ENCODE measurements at regions not wholly inside any gene's neighbourhood (a gene's known extent, or its start where the extent isn't known, plus 50 kb on each side); places are given as distances from the start of the nearest gene placed in this dataset.
A peak's percentile ranks its signal among the peaks of the same experiment; 100 is the strongest.

- H3K4me1 Mint-ChIP-seq, result peaks cover 29% of the 10 kb centered on the region
- no peaks in the 10 kb centered on the region for H3K9me3 Mint-ChIP-seq
- no peak overlapping the region for H3K4me3 ChIP-seq
- no peaks in the 10 kb centered on the region for H4K20me1 ChIP-seq (ENCODE audit: low read depth)
- TF ChIP-seq EZH2phosphoT487 (IDR thresholded peaks at IDR 0.05), result no peak
- no peak for TF ChIP-seq CTCF (IDR thresholded peaks at IDR 0.05)
- no peak for TF ChIP-seq EZH2 (IDR thresholded peaks at IDR 0.05)
- H3K27ac Mint-ChIP-seq, result no peak overlapping the region
- no peaks in the 10 kb centered on the region for H3K9me3 ChIP-seq (ENCODE audit: low read depth)
- H3K27me3 ChIP-seq, result no peaks in the 10 kb centered on the region
- H3F3A ChIP-seq (ENCODE audit: low read depth), result peaks cover 3% of the 10 kb centered on the region
- no peaks in the 10 kb centered on the region for H3K36me3 Mint-ChIP-seq
- H3K36me3 ChIP-seq, result no peaks in the 10 kb centered on the region
- H3K79me2 ChIP-seq (ENCODE audit: low read depth), result no peaks in the 10 kb centered on the region
- no peak overlapping the region for H2AFZ ChIP-seq (replicated peaks)
- peaks cover 6% of the 10 kb centered on the region for H3K4me1 ChIP-seq
- no peak overlapping the region for H3K9ac ChIP-seq
- H3K4me2 ChIP-seq, result no peak overlapping the region
- H3K27me3 Mint-ChIP-seq (ENCODE audit: insufficient read depth, low read depth), result peaks cover 11% of the 10 kb centered on the region
- H3K27ac ChIP-seq, result no peak overlapping the region
- DNase-seq (ENCODE audit: low spot score), result no peak
- no peak overlapping the region for H3K4me3 Mint-ChIP-seq
These were observed 501.3 kb downstream of the BUD13 start for GRCh38 chr11:116271479-116271878.

GRCh38 chr11:116267146-116267545 is 505.6 kb downstream of the BUD13 start:
- Histone ChIP-seq H3K4me2 (no peak overlapping the region), H3K27me3 (no peaks in the 10 kb centered on the region), H3K9me3 (ENCODE audit: low read depth) (no peaks in the 10 kb centered on the region), H3K4me1 (peaks cover 26% of the 10 kb centered on the region), H4K20me1 (ENCODE audit: low read depth) (no peaks in the 10 kb centered on the region), H3K36me3 (no peaks in the 10 kb centered on the region), H3K4me3 (no peak overlapping the region), H3K27ac (no peak overlapping the region), H3F3A (ENCODE audit: low read depth) (peaks cover 17% of the 10 kb centered on the region), H3K79me2 (ENCODE audit: low read depth) (no peaks in the 10 kb centered on the region), H2AFZ (replicated peaks) (no peak overlapping the region), H3K9ac (no peak overlapping the region)
- Mint-ChIP-seq H3K27ac (no peak overlapping the region), H3K36me3 (no peaks in the 10 kb centered on the region), H3K4me1 (peaks cover 42% of the 10 kb centered on the region), H3K27me3 (ENCODE audit: insufficient read depth, low read depth) (peaks cover 15% of the 10 kb centered on the region), H3K9me3 (no peaks in the 10 kb centered on the region), H3K4me3 (no peak overlapping the region)
- TF ChIP-seq CTCF (IDR thresholded peaks at IDR 0.05), result no peak
- TF ChIP-seq EZH2 (IDR thresholded peaks at IDR 0.05), result no peak
- TF ChIP-seq EZH2phosphoT487 (IDR thresholded peaks at IDR 0.05), result no peak
- DNase-seq (ENCODE audit: low spot score), result no peak

GRCh38 chr11:116263770-116264169 is 509.0 kb downstream of the BUD13 start:
- H3K79me2 ChIP-seq (ENCODE audit: low read depth), result no peaks in the 10 kb centered on the region
- no peak overlapping the region for H2AFZ ChIP-seq (replicated peaks)
- no peak overlapping the region for H3K9ac ChIP-seq
- no peaks in the 10 kb centered on the region for H3K36me3 ChIP-seq
- no peaks in the 10 kb centered on the region for H3K27me3 ChIP-seq
- peak overlapping the region; percentile 61 for H3K4me2 ChIP-seq
- Mint-ChIP-seq H3K9me3 (no peaks in the 10 kb centered on the region), H3K27me3 (ENCODE audit: insufficient read depth, low read depth) (peaks cover 12% of the 10 kb centered on the region), H3K4me3 (peak overlapping the region; percentile 20), H3K27ac (peak overlapping the region; percentile 93), H3K4me1 (peaks cover 52% of the 10 kb centered on the region), H3K36me3 (no peaks in the 10 kb centered on the region)
- no peak for DNase-seq (ENCODE audit: low spot score)
- no peak for TF ChIP-seq EZH2phosphoT487 (IDR thresholded peaks at IDR 0.05)
- TF ChIP-seq CTCF (IDR thresholded peaks at IDR 0.05), result no peak
- no peak for TF ChIP-seq EZH2 (IDR thresholded peaks at IDR 0.05)
- peaks cover 17% of the 10 kb centered on the region for H3F3A ChIP-seq (ENCODE audit: low read depth)
- H3K4me3 ChIP-seq, result no peak overlapping the region
- no peaks in the 10 kb centered on the region for H4K20me1 ChIP-seq (ENCODE audit: low read depth)
- H3K9me3 ChIP-seq (ENCODE audit: low read depth), result no peaks in the 10 kb centered on the region
- no peak overlapping the region for H3K27ac ChIP-seq
- H3K4me1 ChIP-seq, result peaks cover 22% of the 10 kb centered on the region
